ENCODE measurements at regions not wholly inside any gene's neighbourhood (a gene's known extent, or its start where the extent isn't known, plus 50 kb on each side); places are given as distances from the start of the nearest gene placed in this dataset.

DNA sequence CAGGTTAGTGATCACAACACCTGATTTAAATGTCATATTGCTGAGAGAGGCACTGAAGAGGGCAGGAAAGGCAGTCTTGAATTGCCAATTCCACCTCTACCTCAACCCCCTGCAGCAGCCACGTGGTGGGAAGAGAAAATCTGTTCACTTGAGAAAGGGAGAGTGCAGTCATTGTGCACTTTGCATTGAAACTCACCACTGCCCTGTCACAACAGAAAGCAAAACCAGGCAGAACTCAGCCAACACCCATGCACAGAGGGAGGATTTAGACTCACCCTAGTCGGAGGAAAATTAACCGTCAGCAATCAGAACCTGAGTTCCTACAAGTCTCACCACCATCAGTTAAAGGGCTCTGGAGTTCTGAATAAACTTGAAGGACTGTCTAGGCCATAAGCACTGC is 1040.2 kb downstream of the HACE1 start (continued):
- TF ChIP-seq, protein P1, sequence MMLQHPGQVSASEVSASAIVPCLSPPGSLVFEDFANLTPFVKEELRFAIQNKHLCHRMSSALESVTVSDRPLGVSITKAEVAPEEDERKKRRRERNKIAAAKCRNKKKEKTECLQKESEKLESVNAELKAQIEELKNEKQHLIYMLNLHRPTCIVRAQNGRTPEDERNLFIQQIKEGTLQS (IDR thresholded peaks at IDR 0.05; ENCODE audit: insufficient read depth, low read depth, low read length), result no peak
- TF ChIP-seq MAFK (IDR thresholded peaks at IDR 0.05; ENCODE audit: low read depth, low read length) (no peak), BACH1 (IDR thresholded peaks at IDR 0.05; ENCODE audit: low read length) (no peak)

Data from H1 (cell line).